ENCODE measurements at regions not wholly inside any gene's neighbourhood (a gene's known extent, or its start where the extent isn't known, plus 50 kb on each side); places are given as distances from the start of the nearest gene placed in this dataset.

DNA sequence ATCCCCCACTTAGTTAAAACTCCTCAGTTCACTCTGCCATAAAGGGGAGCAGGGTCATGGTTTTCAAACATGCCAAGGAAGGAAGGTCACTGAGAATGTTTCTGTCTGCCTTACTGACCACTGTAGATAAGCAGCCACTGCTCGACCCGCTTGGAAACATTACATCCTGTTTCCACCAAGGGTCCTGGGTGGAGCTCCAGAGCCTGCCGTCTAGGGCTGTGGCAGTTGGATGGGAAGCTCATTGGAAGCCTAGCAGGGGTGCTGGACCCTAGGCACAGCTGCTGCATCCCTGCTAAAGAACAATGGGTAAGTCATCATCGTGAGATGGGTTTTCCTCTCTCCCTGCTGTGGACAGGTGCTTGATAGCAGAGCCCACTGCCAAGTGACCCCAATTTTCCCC lies 76.0 kb upstream of the SRD5A3 start:
- H3K4me3 ChIP-seq (replicated peaks; ENCODE audit: insufficient read depth, low read length): no peak overlapping the region
- TF ChIP-seq REST (IDR thresholded peaks at IDR 0.05; ENCODE audit: insufficient replicate concordance, low read depth): no peak
- no peak for TF ChIP-seq SPI1 (IDR thresholded peaks at IDR 0.05; ENCODE audit: borderline replicate concordance, low read depth)
- H3K27me3 ChIP-seq (ENCODE audit: insufficient read depth, poor library complexity, severe bottlenecking): no peaks in the 10 kb centered on the region
- no peak for DNase-seq (ENCODE audit: low read depth in 1 of 2, low spot score in 1 of 2)
- no peak overlapping the region for H3K27ac ChIP-seq (replicated peaks)

GRCh38 chr4:55270481-55270880 lies 75.6 kb upstream of the SRD5A3 start:
- DNase-seq (ENCODE audit: low read depth in 1 of 2, low spot score in 1 of 2): no peak
- H3K4me3 ChIP-seq (replicated peaks; ENCODE audit: insufficient read depth, low read length): no peak overlapping the region
- H3K27me3 ChIP-seq (ENCODE audit: insufficient read depth, poor library complexity, severe bottlenecking): no peaks in the 10 kb centered on the region
- TF ChIP-seq POLR2AphosphoS5 (IDR thresholded peaks at IDR 0.05; ENCODE audit: low read depth): no peak
- no peak for TF ChIP-seq GABPA (IDR thresholded peaks at IDR 0.05; ENCODE audit: low read depth)
- no peak for TF ChIP-seq SPI1 (IDR thresholded peaks at IDR 0.05; ENCODE audit: borderline replicate concordance, low read depth)
- TF ChIP-seq REST (IDR thresholded peaks at IDR 0.05; ENCODE audit: insufficient replicate concordance, low read depth): no peak
- TF ChIP-seq CTCF (IDR thresholded peaks at IDR 0.05; ENCODE audit: insufficient read depth, low read length): no peak
- H3K27ac ChIP-seq (replicated peaks): no peak overlapping the region

- no peak overlapping the region for H3K27ac ChIP-seq (replicated peaks)
- no peak for DNase-seq (ENCODE audit: low read depth in 1 of 2, low spot score in 1 of 2)
- H3K27me3 ChIP-seq (ENCODE audit: insufficient read depth, poor library complexity, severe bottlenecking): no peaks in the 10 kb centered on the region
- no peak overlapping the region for H3K4me3 ChIP-seq (replicated peaks; ENCODE audit: insufficient read depth, low read length)
- TF ChIP-seq POLR2AphosphoS5 (IDR thresholded peaks at IDR 0.05; ENCODE audit: low read depth) (no peak), REST (IDR thresholded peaks at IDR 0.05; ENCODE audit: insufficient replicate concordance, low read depth) (no peak)
These were observed 73.9 kb upstream of the SRD5A3 start for GRCh38 chr4:55272102-55272501.

DNA sequence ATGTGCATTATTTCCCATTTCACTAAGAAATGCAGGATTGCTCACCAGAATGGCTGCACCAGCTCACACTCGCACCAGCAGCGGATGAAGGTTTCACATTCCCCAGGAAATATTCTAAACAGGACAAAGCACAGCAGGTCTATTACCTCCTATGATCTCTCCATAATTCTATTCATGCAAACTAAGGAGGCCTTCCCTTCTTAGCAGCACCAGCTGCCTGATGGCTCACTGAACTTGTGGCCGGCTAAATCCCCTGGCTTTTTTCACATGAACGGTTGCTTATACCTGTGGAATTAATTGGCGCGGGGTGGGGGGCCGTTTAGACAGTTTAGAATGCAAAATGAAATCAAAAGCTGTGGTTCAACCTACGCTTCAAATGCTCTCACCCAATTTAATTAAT lies 73.5 kb upstream of the SRD5A3 start:
- Histone ChIP-seq H3K4me3 (replicated peaks; ENCODE audit: insufficient read depth, low read length) (no peak overlapping the region), H3K27me3 (ENCODE audit: insufficient read depth, poor library complexity, severe bottlenecking) (no peaks in the 10 kb centered on the region), H3K27ac (replicated peaks) (no peak overlapping the region)
- TF ChIP-seq SPI1 (IDR thresholded peaks at IDR 0.05; ENCODE audit: borderline replicate concordance, low read depth) (no peak), POLR2AphosphoS5 (IDR thresholded peaks at IDR 0.05; ENCODE audit: low read depth) (no peak), GABPA (IDR thresholded peaks at IDR 0.05; ENCODE audit: low read depth) (no peak), REST (IDR thresholded peaks at IDR 0.05; ENCODE audit: insufficient replicate concordance, low read depth) (no peak), CTCF (IDR thresholded peaks at IDR 0.05; ENCODE audit: insufficient read depth, low read length) (no peak)
- DNase-seq (ENCODE audit: low read depth in 1 of 2, low spot score in 1 of 2): no peak
